ENCODE measurements at regions not wholly inside any gene's neighbourhood (a gene's known extent, or its start where the extent isn't known, plus 50 kb on each side); places are given as distances from the start of the nearest gene placed in this dataset.

DNA sequence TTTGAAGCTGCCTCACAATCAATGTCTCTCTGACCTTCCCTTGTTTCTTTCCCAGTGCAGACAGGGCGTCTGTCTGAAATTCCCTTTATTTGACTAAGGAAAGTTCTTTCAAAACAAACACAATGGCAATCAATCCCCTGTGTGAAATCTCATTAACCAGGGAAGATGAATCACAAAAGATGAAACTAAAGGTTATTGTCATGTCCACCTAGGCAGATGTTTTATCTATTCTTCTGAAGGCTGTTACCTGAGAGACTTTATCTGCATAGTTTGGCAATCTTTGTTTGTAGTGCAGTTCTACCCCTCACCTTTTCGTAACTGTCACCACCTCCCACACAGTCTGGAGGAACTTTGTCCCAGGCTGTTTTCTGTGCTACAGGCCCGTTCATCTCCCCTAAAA is 217.5 kb upstream of the RIOK2 start (continued):
- TF ChIP-seq, protein P1, sequence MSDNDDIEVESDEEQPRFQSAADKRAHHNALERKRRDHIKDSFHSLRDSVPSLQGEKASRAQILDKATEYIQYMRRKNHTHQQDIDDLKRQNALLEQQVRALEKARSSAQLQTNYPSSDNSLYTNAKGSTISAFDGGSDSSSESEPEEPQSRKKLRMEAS (IDR thresholded peaks at IDR 0.05): no peak
- TF ChIP-seq, protein P2, sequence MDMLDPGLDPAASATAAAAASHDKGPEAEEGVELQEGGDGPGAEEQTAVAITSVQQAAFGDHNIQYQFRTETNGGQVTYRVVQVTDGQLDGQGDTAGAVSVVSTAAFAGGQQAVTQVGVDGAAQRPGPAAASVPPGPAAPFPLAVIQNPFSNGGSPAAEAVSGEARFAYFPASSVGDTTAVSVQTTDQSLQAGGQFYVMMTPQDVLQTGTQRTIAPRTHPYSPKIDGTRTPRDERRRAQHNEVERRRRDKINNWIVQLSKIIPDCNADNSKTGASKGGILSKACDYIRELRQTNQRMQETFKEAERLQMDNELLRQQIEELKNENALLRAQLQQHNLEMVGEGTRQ (IDR thresholded peaks at IDR 0.05; ENCODE audit: low read length): no peak
- TF ChIP-seq POLR2A (IDR thresholded peaks at IDR 0.05; ENCODE audit: control extremely low read depth in 1 of 2, low read depth in 2 of 2, low read length in 2 of 2): no peak
- TF ChIP-seq JUND (IDR thresholded peaks at IDR 0.05; ENCODE audit: low read length): no peak
- TF ChIP-seq SP4 (IDR thresholded peaks at IDR 0.05; ENCODE audit: low read length): no peak
- no peak for TF ChIP-seq TAF7 (optimal IDR thresholded peaks at IDR 0.05; ENCODE audit: borderline replicate concordance, low read depth, low read length)
- TF ChIP-seq, protein P3, sequence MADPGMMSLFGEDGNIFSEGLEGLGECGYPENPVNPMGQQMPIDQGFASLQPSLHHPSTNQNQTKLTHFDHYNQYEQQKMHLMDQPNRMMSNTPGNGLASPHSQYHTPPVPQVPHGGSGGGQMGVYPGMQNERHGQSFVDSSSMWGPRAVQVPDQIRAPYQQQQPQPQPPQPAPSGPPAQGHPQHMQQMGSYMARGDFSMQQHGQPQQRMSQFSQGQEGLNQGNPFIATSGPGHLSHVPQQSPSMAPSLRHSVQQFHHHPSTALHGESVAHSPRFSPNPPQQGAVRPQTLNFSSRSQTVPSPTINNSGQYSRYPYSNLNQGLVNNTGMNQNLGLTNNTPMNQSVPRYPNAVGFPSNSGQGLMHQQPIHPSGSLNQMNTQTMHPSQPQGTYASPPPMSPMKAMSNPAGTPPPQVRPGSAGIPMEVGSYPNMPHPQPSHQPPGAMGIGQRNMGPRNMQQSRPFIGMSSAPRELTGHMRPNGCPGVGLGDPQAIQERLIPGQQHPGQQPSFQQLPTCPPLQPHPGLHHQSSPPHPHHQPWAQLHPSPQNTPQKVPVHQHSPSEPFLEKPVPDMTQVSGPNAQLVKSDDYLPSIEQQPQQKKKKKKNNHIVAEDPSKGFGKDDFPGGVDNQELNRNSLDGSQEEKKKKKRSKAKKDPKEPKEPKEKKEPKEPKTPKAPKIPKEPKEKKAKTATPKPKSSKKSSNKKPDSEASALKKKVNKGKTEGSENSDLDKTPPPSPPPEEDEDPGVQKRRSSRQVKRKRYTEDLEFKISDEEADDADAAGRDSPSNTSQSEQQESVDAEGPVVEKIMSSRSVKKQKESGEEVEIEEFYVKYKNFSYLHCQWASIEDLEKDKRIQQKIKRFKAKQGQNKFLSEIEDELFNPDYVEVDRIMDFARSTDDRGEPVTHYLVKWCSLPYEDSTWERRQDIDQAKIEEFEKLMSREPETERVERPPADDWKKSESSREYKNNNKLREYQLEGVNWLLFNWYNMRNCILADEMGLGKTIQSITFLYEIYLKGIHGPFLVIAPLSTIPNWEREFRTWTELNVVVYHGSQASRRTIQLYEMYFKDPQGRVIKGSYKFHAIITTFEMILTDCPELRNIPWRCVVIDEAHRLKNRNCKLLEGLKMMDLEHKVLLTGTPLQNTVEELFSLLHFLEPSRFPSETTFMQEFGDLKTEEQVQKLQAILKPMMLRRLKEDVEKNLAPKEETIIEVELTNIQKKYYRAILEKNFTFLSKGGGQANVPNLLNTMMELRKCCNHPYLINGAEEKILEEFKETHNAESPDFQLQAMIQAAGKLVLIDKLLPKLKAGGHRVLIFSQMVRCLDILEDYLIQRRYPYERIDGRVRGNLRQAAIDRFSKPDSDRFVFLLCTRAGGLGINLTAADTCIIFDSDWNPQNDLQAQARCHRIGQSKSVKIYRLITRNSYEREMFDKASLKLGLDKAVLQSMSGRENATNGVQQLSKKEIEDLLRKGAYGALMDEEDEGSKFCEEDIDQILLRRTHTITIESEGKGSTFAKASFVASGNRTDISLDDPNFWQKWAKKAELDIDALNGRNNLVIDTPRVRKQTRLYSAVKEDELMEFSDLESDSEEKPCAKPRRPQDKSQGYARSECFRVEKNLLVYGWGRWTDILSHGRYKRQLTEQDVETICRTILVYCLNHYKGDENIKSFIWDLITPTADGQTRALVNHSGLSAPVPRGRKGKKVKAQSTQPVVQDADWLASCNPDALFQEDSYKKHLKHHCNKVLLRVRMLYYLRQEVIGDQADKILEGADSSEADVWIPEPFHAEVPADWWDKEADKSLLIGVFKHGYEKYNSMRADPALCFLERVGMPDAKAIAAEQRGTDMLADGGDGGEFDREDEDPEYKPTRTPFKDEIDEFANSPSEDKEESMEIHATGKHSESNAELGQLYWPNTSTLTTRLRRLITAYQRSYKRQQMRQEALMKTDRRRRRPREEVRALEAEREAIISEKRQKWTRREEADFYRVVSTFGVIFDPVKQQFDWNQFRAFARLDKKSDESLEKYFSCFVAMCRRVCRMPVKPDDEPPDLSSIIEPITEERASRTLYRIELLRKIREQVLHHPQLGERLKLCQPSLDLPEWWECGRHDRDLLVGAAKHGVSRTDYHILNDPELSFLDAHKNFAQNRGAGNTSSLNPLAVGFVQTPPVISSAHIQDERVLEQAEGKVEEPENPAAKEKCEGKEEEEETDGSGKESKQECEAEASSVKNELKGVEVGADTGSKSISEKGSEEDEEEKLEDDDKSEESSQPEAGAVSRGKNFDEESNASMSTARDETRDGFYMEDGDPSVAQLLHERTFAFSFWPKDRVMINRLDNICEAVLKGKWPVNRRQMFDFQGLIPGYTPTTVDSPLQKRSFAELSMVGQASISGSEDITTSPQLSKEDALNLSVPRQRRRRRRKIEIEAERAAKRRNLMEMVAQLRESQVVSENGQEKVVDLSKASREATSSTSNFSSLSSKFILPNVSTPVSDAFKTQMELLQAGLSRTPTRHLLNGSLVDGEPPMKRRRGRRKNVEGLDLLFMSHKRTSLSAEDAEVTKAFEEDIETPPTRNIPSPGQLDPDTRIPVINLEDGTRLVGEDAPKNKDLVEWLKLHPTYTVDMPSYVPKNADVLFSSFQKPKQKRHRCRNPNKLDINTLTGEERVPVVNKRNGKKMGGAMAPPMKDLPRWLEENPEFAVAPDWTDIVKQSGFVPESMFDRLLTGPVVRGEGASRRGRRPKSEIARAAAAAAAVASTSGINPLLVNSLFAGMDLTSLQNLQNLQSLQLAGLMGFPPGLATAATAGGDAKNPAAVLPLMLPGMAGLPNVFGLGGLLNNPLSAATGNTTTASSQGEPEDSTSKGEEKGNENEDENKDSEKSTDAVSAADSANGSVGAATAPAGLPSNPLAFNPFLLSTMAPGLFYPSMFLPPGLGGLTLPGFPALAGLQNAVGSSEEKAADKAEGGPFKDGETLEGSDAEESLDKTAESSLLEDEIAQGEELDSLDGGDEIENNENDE (IDR thresholded peaks at IDR 0.05; ENCODE audit: insufficient replicate concordance, low read length): peak; percentile 96
- TF ChIP-seq EP300 (IDR thresholded peaks at IDR 0.05; ENCODE audit: borderline replicate concordance in 1 of 2, low read depth in 2 of 2, low read length in 2 of 2): peak in 1 of 2 experiments; percentile 94; a peak in 2 of 3 replicates
- TF ChIP-seq SP1 (IDR thresholded peaks at IDR 0.05; ENCODE audit: low read depth, low read length): peak; percentile 81

Data from H1 (cell line).